Mucosa of rectum (tissue), 2 donors: ENCODE measurements at regions not wholly inside any gene's neighbourhood (a gene's known extent, or its start where the extent isn't known, plus 50 kb on each side); places are given as distances from the start of the nearest gene placed in this dataset.
A peak's percentile ranks its signal among the peaks of the same experiment; 100 is the strongest.
"Not testable (repeated sequence)": the region's sequence is repeated elsewhere in the genome, so short reads cannot be mapped to it uniquely, and the experiment has no call there.

ENCODE experiments used
- H3K27ac ChIP-seq, 2 donors: one replicate each; pipeline ENCODE4 v1.7.0; 2013; ENCODE audit warnings: inconsistent platforms in 2 of 2, low read depth in 2 of 2, low read length in 2 of 2
- H3K27me3 ChIP-seq, 2 donors: one replicate each; pipeline ENCODE4 v1.7.0; 2013; ENCODE audit warnings: low read length in 2 of 2; ENCODE audit not compliant: control insufficient read depth in 2 of 2, insufficient read depth in 2 of 2
- H3K36me3 ChIP-seq, 2 donors: one replicate each; pipeline ENCODE4 v1.7.0; 2013; ENCODE audit warnings: low read length in 2 of 2; ENCODE audit not compliant: control insufficient read depth in 2 of 2, insufficient read depth in 2 of 2
- H3K4me1 ChIP-seq, 2 donors: one replicate each; pipeline ENCODE4 v1.7.0; 2013; ENCODE audit warnings: low read length in 2 of 2, mild to moderate bottlenecking in 1 of 2; ENCODE audit not compliant: control insufficient read depth in 2 of 2, insufficient read depth in 2 of 2
- H3K4me3 ChIP-seq, 2 donors: one replicate each; pipeline ENCODE4 v1.7.0; 2013; ENCODE audit warnings: low read length in 2 of 2
- H3K9ac ChIP-seq, 2 donors: one replicate each; pipeline ENCODE4 v1.7.0; 2013; ENCODE audit warnings: low read length in 2 of 2, low read depth in 1 of 2, mild to moderate bottlenecking in 1 of 2
- H3K9me3 ChIP-seq, 2 donors: one replicate each; pipeline ENCODE4 v1.7.0; 2013; ENCODE audit warnings: low read length in 2 of 2; ENCODE audit not compliant: control insufficient read depth in 2 of 2
- donor health status: healthy.
- donor health status: Normal muscosa, but diverticular disease.

- not testable (repeated sequence) for H3K4me3 ChIP-seq, H3K9ac ChIP-seq, H3K27me3 ChIP-seq, H3K9me3 ChIP-seq, H3K4me1 ChIP-seq, H3K27ac ChIP-seq, H3K36me3 ChIP-seq
These were observed 69.0 kb upstream of the EZR start for GRCh38 chr6:158888171-158888570.

GRCh38 chr6:158886346-158886977 lies 67.3 kb upstream of the EZR start:
- not testable (repeated sequence) for H3K4me3 ChIP-seq, H3K9ac ChIP-seq, H3K27ac ChIP-seq

GRCh38 chr6:158881884-158882283 lies 62.7 kb upstream of the EZR start:
- not testable (repeated sequence) for H3K9me3 ChIP-seq, H3K9ac ChIP-seq, H3K36me3 ChIP-seq, H3K4me1 ChIP-seq, H3K4me3 ChIP-seq, H3K27ac ChIP-seq, H3K27me3 ChIP-seq

More at GRCh38 chr6:158886346-158886977, 67.3 kb upstream of the EZR start:
- H3K4me1 ChIP-seq, H3K27me3 ChIP-seq, H3K9me3 ChIP-seq, H3K36me3 ChIP-seq: not testable (repeated sequence)

GRCh38 chr6:158881276-158881675 lies 62.1 kb upstream of the EZR start:
- not testable (repeated sequence) for H3K4me3 ChIP-seq, H3K9me3 ChIP-seq, H3K4me1 ChIP-seq, H3K27me3 ChIP-seq, H3K9ac ChIP-seq, H3K36me3 ChIP-seq, H3K27ac ChIP-seq

GRCh38 chr6:158879180-158879579 lies 60.0 kb upstream of the EZR start:
- Histone ChIP-seq H3K4me3 (no peak overlapping the region), H3K27ac (no peak overlapping the region), H3K9ac (no peak overlapping the region), H3K4me1 (no peaks in the 10 kb centered on the region), H3K9me3 (no peaks in the 10 kb centered on the region), H3K27me3 (no peaks in the 10 kb centered on the region), H3K36me3 (no peaks in the 10 kb centered on the region)

- Histone ChIP-seq H3K4me3 (no peak overlapping the region), H3K27me3 (no peaks in the 10 kb centered on the region), H3K27ac (no peak overlapping the region), H3K9me3 (no peaks in the 10 kb centered on the region), H3K36me3 (no peaks in the 10 kb centered on the region), H3K4me1 (no peaks in the 10 kb centered on the region), H3K9ac (no peak overlapping the region)
These were observed 58.5 kb upstream of the EZR start for GRCh38 chr6:158877716-158878115.

- no peaks in the 10 kb centered on the region for H3K4me1 ChIP-seq
- H3K27ac ChIP-seq = no peak overlapping the region
- H3K9me3 ChIP-seq = no peaks in the 10 kb centered on the region
- no peaks in the 10 kb centered on the region for H3K27me3 ChIP-seq
- no peaks in the 10 kb centered on the region for H3K36me3 ChIP-seq
- no peak overlapping the region for H3K9ac ChIP-seq
- H3K4me3 ChIP-seq = no peak overlapping the region
These were observed 57.7 kb upstream of the EZR start for GRCh38 chr6:158876886-158877285.

GRCh38 chr6:158870649-158870957 lies 51.4 kb upstream of the EZR start:
- peak overlapping the region in 1 of 2 donors; percentile 93 for H3K9ac ChIP-seq
- H3K4me1 ChIP-seq = peaks cover 11 to 19% of the 10 kb centered on the region in 2 donors
- no peaks in the 10 kb centered on the region for H3K9me3 ChIP-seq
- H3K27ac ChIP-seq = peak overlapping the region; percentile 98 to 99
- peak overlapping the region; percentile 70 to 74 for H3K4me3 ChIP-seq
- no peaks in the 10 kb centered on the region for H3K36me3 ChIP-seq
- no peaks in the 10 kb centered on the region for H3K27me3 ChIP-seq

- Histone ChIP-seq H3K9ac (peak overlapping the region; percentile 93), H3K27ac (peak overlapping the region; percentile 98 to 99), H3K4me1 (peaks cover 11 to 19% of the 10 kb centered on the region in 2 donors), H3K4me3 (peak overlapping the region; percentile 70 to 74), H3K9me3 (no peaks in the 10 kb centered on the region), H3K36me3 (no peaks in the 10 kb centered on the region), H3K27me3 (no peaks in the 10 kb centered on the region)
These were observed 50.9 kb upstream of the EZR start for GRCh38 chr6:158869826-158870648.

GRCh38 chr6:158868890-158869825 lies 50.0 kb upstream of the EZR start:
- H3K4me3 ChIP-seq = peak overlapping the region; percentile 69 to 77
- no peaks in the 10 kb centered on the region for H3K9me3 ChIP-seq
- peak overlapping the region; percentile 98 to 99 for H3K27ac ChIP-seq
- peak overlapping the region; percentile 73 to 89 for H3K9ac ChIP-seq
- H3K27me3 ChIP-seq = no peaks in the 10 kb centered on the region
- H3K36me3 ChIP-seq = no peaks in the 10 kb centered on the region
- peaks cover 11 to 19% of the 10 kb centered on the region in 2 donors for H3K4me1 ChIP-seq
